H1 (cell line): ENCODE measurements at regions not wholly inside any gene's neighbourhood (a gene's known extent, or its start where the extent isn't known, plus 50 kb on each side); places are given as distances from the start of the nearest gene placed in this dataset.

Experiments used
- CEBPB ChIP-seq: IDR thresholded peaks from 2 replicates; pipeline ENCODE4 v1.6.1; 2012; ENCODE audit warnings: low read depth, low read length
- CTCF ChIP-seq, 3 experiments: IDR thresholded peaks; 1 replicate in 2 of 3; 2 replicates in 1 of 3; pipeline versions ENCODE4 v1.5.1 to v1.6.1; 2011; ENCODE audit warnings: low read length in 3 of 3, mild to moderate bottlenecking in 3 of 3, inconsistent platforms in 2 of 3, low read depth in 1 of 3, moderate library complexity in 1 of 3; ENCODE audit not compliant: insufficient read depth in 1 of 3; ENCODE audit errors: control extremely low read depth in 1 of 3
- EP300 ChIP-seq, 2 experiments: IDR thresholded peaks; 1 replicate in 1 of 2; 2 replicates in 1 of 2; pipeline ENCODE4 v1.6.1; 2011 to 2012; ENCODE audit warnings: low read depth in 2 of 2, low read length in 2 of 2, mild to moderate bottlenecking in 2 of 2, borderline replicate concordance in 1 of 2, inconsistent platforms in 1 of 2, moderate library complexity in 1 of 2
- GTF2F1 ChIP-seq: IDR thresholded peaks from 2 replicates; pipeline ENCODE4 v1.6.1; 2012; ENCODE audit warnings: low read depth, low read length, improper control_type of control experiment, borderline replicate concordance
- MAFK ChIP-seq: IDR thresholded peaks from 2 replicates; pipeline ENCODE4 v1.6.1; 2012; ENCODE audit warnings: low read depth, mild to moderate bottlenecking, improper control_type of control experiment, low read length

- TF ChIP-seq CTCF (IDR thresholded peaks at IDR 0.05; ENCODE audit: control extremely low read depth in 1 of 3, insufficient read depth in 1 of 3, low read depth in 1 of 3, low read length in 3 of 3) (no peak), MAFK (no peak), EP300 (IDR thresholded peaks at IDR 0.05; ENCODE audit: borderline replicate concordance in 1 of 2, low read depth in 2 of 2, low read length in 2 of 2) (no peak), CEBPB (no peak), GTF2F1 (no peak)
Measured at GRCh38 chr1:194104247-194104844, 917.9 kb upstream of the B3GALT2 start.
